Skin of body (tissue), 1 donor: ENCODE measurements at regions not wholly inside any gene's neighbourhood (a gene's known extent, or its start where the extent isn't known, plus 50 kb on each side); places are given as distances from the start of the nearest gene placed in this dataset.

Experiments
- DNase-seq: peaks from one replicate; lab custom pipeline; 2025; lab: John Stamatoyannopoulos, UW

DNA sequence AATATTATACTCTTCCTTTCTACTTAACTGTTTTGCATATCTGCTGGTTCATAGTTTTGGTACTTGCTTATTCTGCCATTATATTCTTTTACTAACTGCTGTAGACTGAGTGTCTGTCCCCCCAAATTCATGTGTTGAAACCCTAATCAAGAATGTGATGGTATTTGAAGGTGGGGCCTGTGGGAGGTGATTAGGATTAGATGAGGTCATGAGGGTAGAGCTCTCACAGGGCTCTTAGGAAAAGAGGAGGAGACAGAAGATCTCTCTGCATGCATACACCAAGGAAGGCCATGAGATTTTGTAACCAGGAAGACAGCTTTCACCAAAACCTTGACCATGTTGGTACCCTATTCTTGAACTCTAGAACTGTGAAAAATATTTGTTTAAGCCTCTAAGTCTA is 354.1 kb upstream of the B3GALT2 start:
- DNase-seq: no peak

GRCh38 chr1:193539731-193540459 is 353.5 kb upstream of the B3GALT2 start:
- no peak for DNase-seq

DNA sequence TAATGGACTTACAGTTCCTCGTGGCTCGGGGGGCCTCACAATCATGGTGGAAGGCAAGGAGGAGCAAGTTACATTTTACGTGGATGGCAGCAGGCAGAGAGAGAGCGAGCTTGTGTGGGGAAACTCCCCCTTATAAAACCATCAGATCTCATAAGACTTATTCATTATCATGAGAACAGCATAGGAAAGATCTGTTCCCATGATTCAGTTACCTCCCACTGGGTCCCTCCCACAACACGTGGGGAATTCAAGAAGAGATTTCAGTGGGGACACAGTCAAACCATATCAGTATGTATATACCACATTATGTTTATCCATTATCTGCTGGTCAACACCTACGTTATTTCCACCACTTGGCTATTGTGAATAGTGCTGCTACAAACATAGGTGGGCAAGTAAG is 352.3 kb upstream of the B3GALT2 start:
- no peak for DNase-seq

GRCh38 chr1:193538003-193538354 is 351.6 kb upstream of the B3GALT2 start:
- no peak for DNase-seq

DNA sequence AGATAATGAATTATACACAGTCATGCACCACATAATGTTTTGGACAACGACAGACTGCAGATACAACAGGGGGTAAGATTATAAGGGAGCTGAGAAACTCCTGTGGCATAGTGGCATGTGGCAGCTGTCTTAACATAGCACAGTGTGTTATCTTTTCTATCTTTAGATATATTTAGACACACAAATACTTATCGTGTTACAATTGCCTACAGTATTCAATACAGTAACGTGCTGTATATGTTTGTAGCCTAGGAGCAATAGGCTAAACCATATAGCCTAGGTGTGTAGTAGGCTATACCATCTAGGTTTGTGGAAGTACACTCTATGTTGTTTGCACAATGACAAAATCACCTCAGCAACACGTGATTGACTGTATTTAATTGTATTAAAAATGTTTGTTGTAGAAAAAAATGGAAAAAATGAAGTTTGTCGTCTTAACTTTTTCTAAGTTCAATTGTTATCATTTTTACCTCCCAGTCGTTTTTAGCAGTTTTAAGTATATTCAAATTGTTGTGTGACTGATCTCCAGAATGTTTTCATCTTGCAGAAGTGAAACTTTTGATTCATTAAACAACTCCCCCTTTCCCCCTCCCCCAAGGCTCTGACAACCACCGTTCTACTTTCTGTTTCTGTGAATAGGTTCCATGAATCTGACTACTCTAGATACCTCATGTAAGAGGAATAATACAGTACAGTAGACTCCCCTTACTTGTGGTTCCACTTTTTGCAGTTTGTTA is 351.0 kb upstream of the B3GALT2 start:
- DNase-seq: no peak

GRCh38 chr1:193533853-193534252 is 347.4 kb upstream of the B3GALT2 start:
- peak; percentile 87 for DNase-seq

GRCh38 chr1:193525917-193526710 is 339.7 kb upstream of the B3GALT2 start:
- DNase-seq: no peak

- no peak for DNase-seq
These were observed 339.0 kb upstream of the B3GALT2 start for GRCh38 chr1:193525411-193525810.

DNA sequence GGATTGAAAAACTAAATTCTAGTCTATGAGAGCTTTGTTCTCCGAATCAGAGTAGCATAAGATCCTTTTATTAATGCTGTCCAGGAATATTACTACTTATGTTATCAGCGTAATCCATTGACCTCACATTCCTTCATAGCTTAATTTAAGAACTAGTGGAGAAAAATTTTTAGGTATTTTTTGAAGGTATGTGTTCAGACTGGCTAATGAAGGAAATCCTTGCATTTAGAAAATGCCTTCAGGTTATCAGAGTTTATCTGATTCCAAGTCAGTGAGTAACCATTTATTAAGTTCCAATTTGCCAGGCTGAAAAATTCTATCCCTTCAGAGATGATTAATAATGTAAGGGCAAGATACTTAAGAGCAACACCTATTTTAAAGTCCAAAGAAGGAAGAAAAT is 338.2 kb upstream of the B3GALT2 start:
- no peak for DNase-seq

GRCh38 chr1:193524021-193524420 is 337.6 kb upstream of the B3GALT2 start:
- DNase-seq: no peak

- no peak for DNase-seq
These were observed 334.1 kb upstream of the B3GALT2 start for GRCh38 chr1:193520472-193520871.

GRCh38 chr1:193519922-193520321 is 333.5 kb upstream of the B3GALT2 start:
- DNase-seq: no peak

- no peak for DNase-seq
These were observed 330.5 kb upstream of the B3GALT2 start for GRCh38 chr1:193516755-193517388.

DNA sequence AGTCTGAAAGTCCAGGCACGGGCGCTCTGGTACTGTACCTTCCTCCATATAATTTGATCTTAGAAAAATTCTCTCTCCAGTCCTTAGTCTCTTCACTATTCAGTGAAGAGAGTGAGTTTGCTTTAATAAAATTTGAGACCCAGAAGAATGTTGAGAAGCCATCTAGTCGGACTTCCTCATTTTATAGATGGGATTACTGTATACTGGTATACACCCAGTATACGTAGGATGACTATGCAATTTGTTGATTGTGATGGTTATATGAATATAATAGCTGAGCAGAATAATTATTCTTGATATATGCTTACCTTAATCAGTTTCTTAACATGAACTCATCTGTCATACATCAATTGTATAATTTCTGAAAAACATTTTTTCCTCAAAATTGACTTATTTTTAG is 328.0 kb upstream of the B3GALT2 start:
- DNase-seq: no peak

DNA sequence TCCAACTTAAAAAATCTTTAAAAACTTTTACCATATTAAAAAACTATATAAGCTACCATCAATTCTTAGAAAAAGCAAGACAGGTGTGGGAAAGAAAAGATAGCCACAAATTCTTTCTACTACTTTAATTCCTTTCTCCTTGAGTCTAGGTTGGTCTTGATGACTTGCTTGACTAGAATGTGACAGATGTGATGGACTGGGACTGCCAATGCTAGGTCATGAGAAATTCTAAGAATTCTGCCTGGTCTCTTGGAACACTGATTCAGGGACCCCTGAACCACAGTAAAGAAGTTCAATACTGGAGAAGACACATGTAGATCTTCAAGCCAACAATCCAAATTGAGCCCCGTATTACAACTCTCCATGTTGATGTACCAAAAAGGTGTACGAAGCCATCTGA is 326.6 kb upstream of the B3GALT2 start:
- DNase-seq: no peak

DNA sequence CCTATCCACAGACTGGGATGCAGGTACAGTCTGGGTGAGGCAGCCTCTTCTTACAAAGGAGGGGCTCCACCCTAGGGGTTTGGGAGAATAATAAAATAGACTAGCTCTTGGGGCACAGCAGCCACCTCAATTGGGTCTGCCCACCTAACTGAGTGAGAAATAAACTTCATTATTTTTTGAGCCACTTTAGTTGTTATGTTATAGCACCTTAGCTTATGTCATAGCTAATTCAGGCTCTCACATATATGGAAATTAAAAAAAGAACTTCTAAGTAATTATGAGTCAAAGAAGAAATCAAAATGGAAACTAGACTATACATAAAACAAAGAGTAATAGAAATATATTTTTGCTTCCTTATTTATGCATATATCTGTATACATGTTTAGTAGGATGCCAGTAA is 318.5 kb upstream of the B3GALT2 start:
- DNase-seq: no peak

GRCh38 chr1:193498088-193498655 is 311.8 kb upstream of the B3GALT2 start:
- DNase-seq: no peak

DNA sequence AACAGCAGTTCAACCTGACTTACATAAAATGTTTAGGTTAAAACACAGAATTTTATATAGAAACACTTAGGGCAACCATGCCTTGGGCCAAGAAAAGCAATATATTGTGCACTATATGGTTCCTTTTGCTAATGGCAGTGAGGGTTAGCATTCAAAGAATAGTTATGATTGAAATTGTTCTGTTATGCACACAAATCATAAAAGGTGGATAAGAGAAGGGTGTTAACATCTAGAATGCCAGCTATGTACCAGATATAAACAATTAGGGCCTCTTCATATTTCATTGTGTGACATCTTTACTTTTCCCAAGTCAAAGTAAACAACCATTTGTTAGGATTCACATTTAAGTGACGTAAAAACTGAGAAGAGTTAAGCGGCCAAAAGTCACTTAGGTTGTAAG is 308.0 kb upstream of the B3GALT2 start:
- DNase-seq: no peak

DNA sequence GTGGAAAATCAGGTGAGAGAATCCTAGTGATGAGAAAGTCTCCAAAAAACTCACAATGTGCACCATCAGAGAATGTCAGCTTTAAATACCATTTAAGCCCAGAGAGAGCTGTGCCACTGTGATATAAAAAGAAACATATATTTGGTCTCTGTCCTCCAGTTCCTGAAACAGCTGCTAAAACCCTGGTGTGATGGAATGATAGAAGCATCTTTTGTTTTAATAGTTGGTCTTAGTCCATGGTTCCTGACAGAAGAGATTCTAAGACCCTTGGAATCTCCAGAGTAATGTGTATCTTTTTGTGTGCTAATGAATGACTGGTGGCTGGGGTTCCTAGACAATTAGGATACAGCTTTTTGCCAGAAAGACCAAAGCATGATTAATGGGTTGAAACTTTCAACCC is 302.8 kb upstream of the B3GALT2 start:
- no peak for DNase-seq

GRCh38 chr1:193487722-193488121 is 301.3 kb upstream of the B3GALT2 start:
- no peak for DNase-seq

GRCh38 chr1:193486671-193487229 is 300.3 kb upstream of the B3GALT2 start:
- no peak for DNase-seq
